ENCODE measurements at regions not wholly inside any gene's neighbourhood (a gene's known extent, or its start where the extent isn't known, plus 50 kb on each side); places are given as distances from the start of the nearest gene placed in this dataset.

GRCh38 chr2:207227749-207228145 lies 62.0 kb upstream of the KLF7 start:
- TF ChIP-seq EZH2 (IDR thresholded peaks at IDR 0.05; ENCODE audit: borderline replicate concordance, insufficient read depth, low read depth, low read length, poor library complexity, severe bottlenecking) = no peak
- no peak for TF ChIP-seq CTCF (IDR thresholded peaks at IDR 0.05)
- Histone ChIP-seq H3K79me2 (ENCODE audit: control insufficient read depth, insufficient read depth, low read length) (no peaks in the 10 kb centered on the region), H3K27ac (ENCODE audit: low read length in 2 of 2) (no peak overlapping the region), H3K4me2 (replicated peaks; ENCODE audit: low read depth, low read length, poor library complexity, severe bottlenecking) (no peak overlapping the region), H3K9ac (ENCODE audit: low read length) (no peak overlapping the region), H3K36me3 (replicated peaks in 1 of 2; ENCODE audit: control extremely low read depth in 1 of 2, control insufficient read depth in 1 of 2, extremely low read depth in 1 of 2, insufficient read depth in 2 of 2, low read length in 1 of 2) (no peaks in the 10 kb centered on the region), H2AFZ (ENCODE audit: insufficient read depth, low read depth, low read length, poor library complexity, severe bottlenecking) (no peak overlapping the region), H3K4me3 (ENCODE audit: control extremely low read depth in 1 of 5, extremely low read depth in 1 of 5, insufficient read depth in 1 of 5, low read depth in 2 of 5, low read length in 4 of 5) (no peak overlapping the region), H3K27me3 (replicated peaks in 1 of 4; ENCODE audit: control extremely low read depth in 1 of 4, control insufficient read depth in 3 of 4, insufficient read depth in 4 of 4, low read length in 3 of 4) (peaks cover 0 to 8% (median 0%) of the 10 kb centered on the region in 4 experiments), H3K9me3 (ENCODE audit: control extremely low read depth in 1 of 3, control insufficient read depth in 2 of 3, insufficient read depth in 1 of 3, low read length in 2 of 3) (peaks cover 0 to 5% (median 0%) of the 10 kb centered on the region in 3 donors), H4K20me1 (ENCODE audit: control insufficient read depth, insufficient read depth, low read length, poor library complexity, severe bottlenecking) (no peaks in the 10 kb centered on the region), H3K4me1 (ENCODE audit: control insufficient read depth in 2 of 2, insufficient read depth in 2 of 2, low read length in 2 of 2) (peaks cover 0 to 4% of the 10 kb centered on the region in 2 donors)
- Mint-ChIP-seq H3K27ac (no peak overlapping the region), H3K9me3 (ENCODE audit: insufficient read depth) (peaks cover 5% of the 10 kb centered on the region), H3K4me3 (no peak overlapping the region), H3K4me1 (peaks cover 8% of the 10 kb centered on the region), H3K27me3 (peaks cover 7% of the 10 kb centered on the region)
- DNase-seq = no peak
- intact Hi-C loops (cut with micrococcal nuclease) = no loop called here
- ChIA-PET CTCF (interaction anchor here (1.0 kb wide), 1 partner anchor 181 kb away, joined by 3 read pairs; no protein-coding TSS in a partner anchor), POLR2A (no interaction called here)
- no peak for ATAC-seq (ENCODE audit: low read depth)
- WGBS (ENCODE audit: insufficient coverage) = 96% methylated on average over 3 of the region's 3 CpGs

- Histone ChIP-seq H3K4me2 (replicated peaks; ENCODE audit: low read depth, low read length, poor library complexity, severe bottlenecking) (no peak overlapping the region), H3K4me1 (ENCODE audit: control insufficient read depth in 2 of 2, insufficient read depth in 2 of 2, low read length in 2 of 2) (peaks cover 0 to 4% of the 10 kb centered on the region in 2 donors), H4K20me1 (ENCODE audit: control insufficient read depth, insufficient read depth, low read length, poor library complexity, severe bottlenecking) (no peaks in the 10 kb centered on the region), H2AFZ (ENCODE audit: insufficient read depth, low read depth, low read length, poor library complexity, severe bottlenecking) (no peak overlapping the region), H3K9me3 (ENCODE audit: control extremely low read depth in 1 of 3, control insufficient read depth in 2 of 3, insufficient read depth in 1 of 3, low read length in 2 of 3) (peaks cover 0 to 5% (median 0%) of the 10 kb centered on the region in 3 donors), H3K36me3 (replicated peaks in 1 of 2; ENCODE audit: control extremely low read depth in 1 of 2, control insufficient read depth in 1 of 2, extremely low read depth in 1 of 2, insufficient read depth in 2 of 2, low read length in 1 of 2) (no peaks in the 10 kb centered on the region), H3K79me2 (ENCODE audit: control insufficient read depth, insufficient read depth, low read length) (no peaks in the 10 kb centered on the region), H3K27ac (ENCODE audit: low read length in 2 of 2) (no peak overlapping the region), H3K27me3 (replicated peaks in 1 of 4; ENCODE audit: control extremely low read depth in 1 of 4, control insufficient read depth in 3 of 4, insufficient read depth in 4 of 4, low read length in 3 of 4) (peaks cover 0 to 8% (median 0%) of the 10 kb centered on the region in 4 experiments), H3K9ac (ENCODE audit: low read length) (no peak overlapping the region), H3K4me3 (ENCODE audit: control extremely low read depth in 1 of 5, extremely low read depth in 1 of 5, insufficient read depth in 1 of 5, low read depth in 2 of 5, low read length in 4 of 5) (no peak overlapping the region)
- CTCF ChIA-PET = interaction anchor here (1.0 kb wide), 1 partner anchor 182 kb away, joined by 3 read pairs; no protein-coding TSS in a partner anchor
- DNase-seq (no peak), ATAC-seq (ENCODE audit: low read depth) (no peak)
- POLR2A ChIA-PET = no interaction called here
- 80% methylated on average over 3 of the region's 3 CpGs for WGBS (ENCODE audit: insufficient coverage)
- Mint-ChIP-seq H3K4me1 (peaks cover 8% of the 10 kb centered on the region), H3K4me3 (no peak overlapping the region), H3K27ac (no peak overlapping the region), H3K27me3 (peaks cover 7% of the 10 kb centered on the region), H3K9me3 (ENCODE audit: insufficient read depth) (peaks cover 5% of the 10 kb centered on the region)
- TF ChIP-seq CTCF (IDR thresholded peaks at IDR 0.05) = no peak
- no peak for TF ChIP-seq EZH2 (IDR thresholded peaks at IDR 0.05; ENCODE audit: borderline replicate concordance, insufficient read depth, low read depth, low read length, poor library complexity, severe bottlenecking)
- intact Hi-C loops (cut with micrococcal nuclease) = no loop called here
These were observed 62.7 kb upstream of the KLF7 start for GRCh38 chr2:207228402-207228801.

All from B cell (primary cell).